CD4-positive, alpha-beta T cell treated with Interferon gamma for 1 hour (primary cell): ENCODE measurements at regions not wholly inside any gene's neighbourhood (a gene's known extent, or its start where the extent isn't known, plus 50 kb on each side); places are given as distances from the start of the nearest gene placed in this dataset.

ENCODE experiments used
- DNase-seq: peaks from one replicate; pipeline ENCODE4 v3.0.0-alpha.2; 2020

GRCh38 chr13:47230155-47230554, 333.3 kb upstream of the HTR2A start:
- no peak for DNase-seq

- DNase-seq, result no peak
Measured at GRCh38 chr13:47226516-47226915, 329.7 kb upstream of the HTR2A start.

GRCh38 chr13:47220453-47221140, 323.7 kb upstream of the HTR2A start:
- DNase-seq, result no peak

- DNase-seq, result no peak
Measured at GRCh38 chr13:47218611-47219010, 321.8 kb upstream of the HTR2A start.

- DNase-seq, result no peak
Measured at GRCh38 chr13:47216176-47216822, 319.4 kb upstream of the HTR2A start.

GRCh38 chr13:47215736-47216135, 318.9 kb upstream of the HTR2A start:
- no peak for DNase-seq

GRCh38 chr13:47213047-47213446, 316.2 kb upstream of the HTR2A start:
- DNase-seq, result no peak

- no peak for DNase-seq
Measured at GRCh38 chr13:47211106-47211505, 314.3 kb upstream of the HTR2A start.

- no peak for DNase-seq
Measured at GRCh38 chr13:47206111-47206510, 309.3 kb upstream of the HTR2A start.

GRCh38 chr13:47190696-47191305, 293.9 kb upstream of the HTR2A start:
- no peak for DNase-seq

- DNase-seq, result no peak
Measured at GRCh38 chr13:47188802-47189201, 291.9 kb upstream of the HTR2A start.

GRCh38 chr13:47186471-47186870, 289.6 kb upstream of the HTR2A start:
- no peak for DNase-seq

GRCh38 chr13:47184321-47184720, 287.5 kb upstream of the HTR2A start:
- DNase-seq, result no peak

- no peak for DNase-seq
Measured at GRCh38 chr13:47179321-47179720, 282.5 kb upstream of the HTR2A start.

GRCh38 chr13:47178090-47178950, 281.5 kb upstream of the HTR2A start:
- DNase-seq, result no peak

GRCh38 chr13:47175172-47175866, 278.5 kb upstream of the HTR2A start:
- DNase-seq, result no peak

- DNase-seq, result no peak
Measured at GRCh38 chr13:47170971-47171370, 274.1 kb upstream of the HTR2A start.

GRCh38 chr13:47168618-47169017, 271.8 kb upstream of the HTR2A start:
- no peak for DNase-seq

GRCh38 chr13:47168066-47168465, 271.2 kb upstream of the HTR2A start:
- DNase-seq, result no peak

- DNase-seq, result no peak
Measured at GRCh38 chr13:47166336-47166735, 269.5 kb upstream of the HTR2A start.

GRCh38 chr13:47159853-47160550, 263.1 kb upstream of the HTR2A start:
- DNase-seq, result no peak

GRCh38 chr13:47158593-47158992, 261.7 kb upstream of the HTR2A start:
- DNase-seq, result no peak
